Spleen (tissue), 11 donors: ENCODE measurements at regions not wholly inside any gene's neighbourhood (a gene's known extent, or its start where the extent isn't known, plus 50 kb on each side); places are given as distances from the start of the nearest gene placed in this dataset.

Experiments used
- DNase-seq: peaks from one replicate; pipeline ENCODE4 v3.0.0-alpha.2; 2020
- H3K27ac ChIP-seq, 8 donors: fragments of 200-600 bp; sonication (generic) in 7 of 8; 1 replicate in 4 of 8; 2 replicates in 4 of 8; pipeline versions ENCODE4 v1.5.0 to v1.8.0; 2016 to 2021; ENCODE audit warnings: inconsistent platforms in 4 of 8, mild to moderate bottlenecking in 4 of 8, moderate library complexity in 1 of 8
- H3K27me3 ChIP-seq, 7 donors: fragments of 200-600 bp; sonication (generic) in 6 of 7; replicated peaks in 1 of 7; 1 replicate in 4 of 7; 2 replicates in 3 of 7; pipeline versions ENCODE4 v1.5.0 to v1.8.0; 2016 to 2021; ENCODE audit warnings: inconsistent platforms in 3 of 7, mild to moderate bottlenecking in 1 of 7
- H3K36me3 ChIP-seq, 6 donors: fragments of 200-600 bp; sonication (generic) in 5 of 6; 1 replicate in 4 of 6; 2 replicates in 2 of 6; pipeline versions ENCODE4 v1.5.0 to v1.8.0; 2016 to 2021; ENCODE audit warnings: inconsistent platforms in 2 of 6
- H3K4me1 ChIP-seq, 6 donors: fragments of 200-600 bp; sonication (generic) in 5 of 6; 1 replicate in 3 of 6; 2 replicates in 3 of 6; pipeline versions ENCODE4 v1.5.0 to v1.8.0; 2016 to 2021; ENCODE audit warnings: inconsistent platforms in 3 of 6
- H3K4me3 ChIP-seq, 8 donors: fragments of 200-600 bp; sonication (generic) in 7 of 8; 1 replicate in 4 of 8; 2 replicates in 4 of 8; pipeline versions ENCODE4 v1.5.0 to v1.8.0; 2016 to 2021; ENCODE audit warnings: inconsistent platforms in 4 of 8, mild to moderate bottlenecking in 4 of 8, moderate library complexity in 2 of 8
- H3K9me3 ChIP-seq, 8 donors: fragments of 200-600 bp; sonication (generic) in 7 of 8; 1 replicate in 4 of 8; 2 replicates in 4 of 8; pipeline versions ENCODE4 v1.5.0 to v1.8.0; 2016 to 2021; ENCODE audit warnings: inconsistent platforms in 4 of 8
- POLR2A ChIP-seq, 3 donors: fragments of 450-650 bp; IDR thresholded peaks; one replicate each; pipeline ENCODE4 v1.5.1; 2017; ENCODE audit warnings: antibody characterized with exemption in 3 of 3, mild to moderate bottlenecking in 1 of 3
- POLR2AphosphoS5 ChIP-seq, 3 donors: sonication (generic); formaldehyde crosslinking; IDR thresholded peaks; one replicate each; pipeline ENCODE4 v1.5.1; 2017; ENCODE audit warnings: antibody characterized with exemption in 3 of 3
- WGBS, 5 donors: extraction: QIAGEN DNeasy Blood & Tissue Kit in 3 of 5; methylation state at CpG; one replicate each; pipeline versions ENCODE4 v1.1.5 to v1.1.7; 2013 to 2018; 5-methylcytosine and 5-hydroxymethylcytosine counted together
- intact Hi-C: fragments of 100-400 bp; cut with DNase I; formaldehyde crosslinking; loops from one replicate; pipeline ENCODE4 v1.15.0; 2023; ENCODE audit warnings: low total_unique reads
- TF ChIP-seq, protein P1 (sequence below), 11 experiments: fragments of 200-600 bp in 7 of 11; fragments of 450-650 bp in 4 of 11; sonication (generic) in 4 of 11; IDR thresholded peaks in 8 of 11; conservative IDR thresholded peaks in 3 of 11; 1 replicate in 7 of 11; 2 replicates in 4 of 11; pipeline versions ENCODE4 v1.4.0 to v1.8.0; 2016 to 2021; ENCODE audit warnings: antibody characterized with exemption in 11 of 11, inconsistent platforms in 4 of 11, mild to moderate bottlenecking in 1 of 11
- donor health status: healthy with polysubstance abuse.
- donor health status: DM: no; HTN: no; CAD: no; lungs with moderate emphysema.
- donor health status: DM: no; HTN: no; CAD: no.
- donor health status: Bipolar disorder and iron deficiency.
- donor health status: healthy.
- donor health status: DM: no; HTN: no; CAD: no.
- donor health status: DM: yes; HTN: yes; CAD: no.

GRCh38 chr4:160887668-160888067 is 1276.1 kb downstream of the FSTL5 start:
- Histone ChIP-seq H3K4me1 (no peaks in the 10 kb centered on the region), H3K9me3 (peaks cover 0 to 21% (median 7%) of the 10 kb centered on the region in 8 donors), H3K27ac (no peak overlapping the region), H3K4me3 (no peak overlapping the region), H3K36me3 (no peaks in the 10 kb centered on the region), H3K27me3 (no peaks in the 10 kb centered on the region)
- WGBS, 5 donors, result 75 to 96% (median 88%) methylated on average over 1 of the region's 1 CpG
- intact Hi-C loops, result no loop called here
- TF ChIP-seq POLR2A (IDR thresholded peaks at IDR 0.05) (no peak), POLR2AphosphoS5 (IDR thresholded peaks at IDR 0.05) (no peak)
- TF ChIP-seq, protein P1, sequence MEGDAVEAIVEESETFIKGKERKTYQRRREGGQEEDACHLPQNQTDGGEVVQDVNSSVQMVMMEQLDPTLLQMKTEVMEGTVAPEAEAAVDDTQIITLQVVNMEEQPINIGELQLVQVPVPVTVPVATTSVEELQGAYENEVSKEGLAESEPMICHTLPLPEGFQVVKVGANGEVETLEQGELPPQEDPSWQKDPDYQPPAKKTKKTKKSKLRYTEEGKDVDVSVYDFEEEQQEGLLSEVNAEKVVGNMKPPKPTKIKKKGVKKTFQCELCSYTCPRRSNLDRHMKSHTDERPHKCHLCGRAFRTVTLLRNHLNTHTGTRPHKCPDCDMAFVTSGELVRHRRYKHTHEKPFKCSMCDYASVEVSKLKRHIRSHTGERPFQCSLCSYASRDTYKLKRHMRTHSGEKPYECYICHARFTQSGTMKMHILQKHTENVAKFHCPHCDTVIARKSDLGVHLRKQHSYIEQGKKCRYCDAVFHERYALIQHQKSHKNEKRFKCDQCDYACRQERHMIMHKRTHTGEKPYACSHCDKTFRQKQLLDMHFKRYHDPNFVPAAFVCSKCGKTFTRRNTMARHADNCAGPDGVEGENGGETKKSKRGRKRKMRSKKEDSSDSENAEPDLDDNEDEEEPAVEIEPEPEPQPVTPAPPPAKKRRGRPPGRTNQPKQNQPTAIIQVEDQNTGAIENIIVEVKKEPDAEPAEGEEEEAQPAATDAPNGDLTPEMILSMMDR (IDR thresholded peaks at IDR 0.05 in 8 of 11, conservative IDR thresholded peaks at IDR 0.05 in 3 of 11), result no peak
- no peak for DNase-seq

DNA sequence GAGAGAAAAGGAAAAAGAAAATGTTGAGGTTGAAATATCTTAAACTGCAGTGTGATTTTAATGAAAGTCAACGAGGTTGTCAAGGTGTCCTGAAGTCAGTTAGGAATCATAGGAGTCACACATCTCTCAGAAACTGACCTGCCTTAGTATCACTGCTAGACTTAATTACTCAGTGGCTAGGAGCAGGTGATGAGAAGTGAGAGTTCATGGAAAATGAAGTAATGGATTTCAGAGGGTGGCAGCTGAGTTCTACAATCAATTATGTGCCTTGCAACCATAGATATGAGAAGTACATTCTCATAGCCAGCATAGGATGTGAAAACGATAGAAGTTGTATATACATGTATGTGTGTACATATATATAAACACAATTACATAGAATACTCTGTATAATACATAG is 1269.7 kb downstream of the FSTL5 start:
- no peak for DNase-seq
- H3K27me3 ChIP-seq, result no peaks in the 10 kb centered on the region
- H3K4me1 ChIP-seq, result no peaks in the 10 kb centered on the region
- peaks cover 0 to 7% (median 0%) of the 10 kb centered on the region in 8 donors for H3K9me3 ChIP-seq
- intact Hi-C loops, result no loop called here
- H3K36me3 ChIP-seq, result no peaks in the 10 kb centered on the region
- TF ChIP-seq, protein P1 (IDR thresholded peaks at IDR 0.05 in 8 of 11, conservative IDR thresholded peaks at IDR 0.05 in 3 of 11), result no peak
- TF ChIP-seq POLR2AphosphoS5 (IDR thresholded peaks at IDR 0.05) (no peak), POLR2A (IDR thresholded peaks at IDR 0.05) (no peak)
- no peak overlapping the region for H3K27ac ChIP-seq
- WGBS, 5 donors, result 60 to 73% (median 65%) methylated on average over 2 of the region's 2 CpGs
- H3K4me3 ChIP-seq, result no peak overlapping the region

DNA sequence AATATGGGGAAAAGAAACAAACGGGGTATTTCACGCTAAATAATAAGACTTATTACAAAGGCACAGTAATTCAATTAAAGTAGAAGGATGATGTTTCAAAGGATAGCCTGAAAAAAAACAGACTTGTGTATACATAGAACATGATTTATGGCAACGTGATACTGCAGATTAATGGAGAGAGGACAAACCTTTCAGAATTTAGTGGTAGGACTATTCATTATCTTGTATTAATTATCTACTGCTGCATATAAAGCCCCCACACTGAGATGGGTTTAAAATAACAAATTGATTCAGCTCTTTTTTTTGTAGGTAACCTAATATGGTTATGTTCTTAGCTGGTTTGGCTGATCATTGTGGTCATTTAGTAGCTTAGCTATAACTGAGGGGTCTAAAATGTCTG is 1269.0 kb downstream of the FSTL5 start:
- 55 to 91% (median 82%) methylated on average over 3 of the region's 3 CpGs for WGBS, 5 donors
- H3K4me1 ChIP-seq, result no peaks in the 10 kb centered on the region
- intact Hi-C loops, result no loop called here
- no peak overlapping the region for H3K27ac ChIP-seq
- peaks cover 0 to 7% (median 0%) of the 10 kb centered on the region in 8 donors for H3K9me3 ChIP-seq
- H3K27me3 ChIP-seq, result no peaks in the 10 kb centered on the region
- DNase-seq, result no peak
- H3K36me3 ChIP-seq, result no peaks in the 10 kb centered on the region
- no peak overlapping the region for H3K4me3 ChIP-seq
- TF ChIP-seq POLR2A (IDR thresholded peaks at IDR 0.05) (no peak), POLR2AphosphoS5 (IDR thresholded peaks at IDR 0.05) (no peak)

GRCh38 chr4:160927311-160927710 is 1236.5 kb downstream of the FSTL5 start:
- intact Hi-C loops, result no loop called here
- DNase-seq, result no peak

More at GRCh38 chr4:160927311-160927710, 1236.5 kb downstream of the FSTL5 start:
- Histone ChIP-seq H3K9me3 (peaks cover 0 to 9% (median under 1%) of the 10 kb centered on the region in 8 donors), H3K4me3 (no peak overlapping the region), H3K36me3 (no peaks in the 10 kb centered on the region), H3K4me1 (no peaks in the 10 kb centered on the region), H3K27ac (no peak overlapping the region), H3K27me3 (no peaks in the 10 kb centered on the region)
- WGBS, 5 donors, result 86 to 97% (median 94%) methylated on average over 1 of the region's 1 CpG
- TF ChIP-seq POLR2AphosphoS5 (IDR thresholded peaks at IDR 0.05), result no peak
- TF ChIP-seq, protein P1 (IDR thresholded peaks at IDR 0.05 in 8 of 11, conservative IDR thresholded peaks at IDR 0.05 in 3 of 11), result no peak
- no peak for TF ChIP-seq POLR2A (IDR thresholded peaks at IDR 0.05)
